Fibroblast of mammary gland (primary cell): ENCODE measurements at regions not wholly inside any gene's neighbourhood (a gene's known extent, or its start where the extent isn't known, plus 50 kb on each side); places are given as distances from the start of the nearest gene placed in this dataset.

Experiments used
- DNase-seq: peaks from one replicate; pipeline ENCODE4 v3.0.0-alpha.2; 2010; ENCODE audit warnings: low read depth
- H3K4me3 ChIP-seq: 2 replicates; pipeline ENCODE4 v1.5.1; 2011; ENCODE audit warnings: low read depth, mild to moderate bottlenecking, low read length, moderate library complexity; ENCODE audit not compliant: control insufficient read depth
- TF ChIP-seq, protein P1 (sequence below): conservative IDR thresholded peaks from 2 replicates; pipeline ENCODE4 v1.5.1; 2011; ENCODE audit warnings: low read depth, low read length, inconsistent platforms; ENCODE audit not compliant: control insufficient read depth, insufficient read depth

DNA sequence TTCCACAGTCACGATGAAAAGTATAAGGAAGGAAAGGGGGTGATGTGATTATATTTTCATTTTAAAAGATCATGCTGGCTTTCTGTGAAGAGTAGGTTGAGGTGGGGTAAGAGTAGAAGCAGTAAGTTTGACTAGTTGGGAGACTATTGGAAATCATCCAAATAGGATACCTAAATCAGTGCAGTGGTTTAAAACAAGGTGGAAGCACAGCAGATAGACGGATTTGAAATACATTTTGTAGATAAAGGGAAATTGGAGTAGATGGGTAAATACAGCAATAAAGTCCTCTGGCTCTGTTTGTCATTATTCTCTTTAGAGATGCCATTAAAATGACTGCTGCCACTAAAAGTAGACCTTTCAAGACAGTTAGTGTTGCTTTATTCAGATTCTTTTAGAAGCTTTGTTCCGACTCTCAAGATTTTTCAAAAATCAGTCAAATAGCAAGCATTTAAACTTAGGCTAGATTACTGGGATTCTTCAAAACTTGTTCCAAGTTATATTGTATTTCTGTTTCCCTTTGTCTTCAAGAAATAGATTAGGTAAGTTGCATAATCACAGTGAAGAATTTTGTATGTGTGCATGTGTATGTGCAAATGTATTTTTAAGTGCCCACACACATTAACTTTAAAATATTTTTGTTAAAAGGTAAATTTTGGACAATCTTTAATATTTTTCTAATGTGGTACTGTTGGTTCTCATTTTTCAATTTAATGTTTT is 61.7 kb upstream of the DTNA start:
- TF ChIP-seq, protein P1, sequence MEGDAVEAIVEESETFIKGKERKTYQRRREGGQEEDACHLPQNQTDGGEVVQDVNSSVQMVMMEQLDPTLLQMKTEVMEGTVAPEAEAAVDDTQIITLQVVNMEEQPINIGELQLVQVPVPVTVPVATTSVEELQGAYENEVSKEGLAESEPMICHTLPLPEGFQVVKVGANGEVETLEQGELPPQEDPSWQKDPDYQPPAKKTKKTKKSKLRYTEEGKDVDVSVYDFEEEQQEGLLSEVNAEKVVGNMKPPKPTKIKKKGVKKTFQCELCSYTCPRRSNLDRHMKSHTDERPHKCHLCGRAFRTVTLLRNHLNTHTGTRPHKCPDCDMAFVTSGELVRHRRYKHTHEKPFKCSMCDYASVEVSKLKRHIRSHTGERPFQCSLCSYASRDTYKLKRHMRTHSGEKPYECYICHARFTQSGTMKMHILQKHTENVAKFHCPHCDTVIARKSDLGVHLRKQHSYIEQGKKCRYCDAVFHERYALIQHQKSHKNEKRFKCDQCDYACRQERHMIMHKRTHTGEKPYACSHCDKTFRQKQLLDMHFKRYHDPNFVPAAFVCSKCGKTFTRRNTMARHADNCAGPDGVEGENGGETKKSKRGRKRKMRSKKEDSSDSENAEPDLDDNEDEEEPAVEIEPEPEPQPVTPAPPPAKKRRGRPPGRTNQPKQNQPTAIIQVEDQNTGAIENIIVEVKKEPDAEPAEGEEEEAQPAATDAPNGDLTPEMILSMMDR = no peak
- no peak for DNase-seq
- H3K4me3 ChIP-seq = no peak overlapping the region

DNA sequence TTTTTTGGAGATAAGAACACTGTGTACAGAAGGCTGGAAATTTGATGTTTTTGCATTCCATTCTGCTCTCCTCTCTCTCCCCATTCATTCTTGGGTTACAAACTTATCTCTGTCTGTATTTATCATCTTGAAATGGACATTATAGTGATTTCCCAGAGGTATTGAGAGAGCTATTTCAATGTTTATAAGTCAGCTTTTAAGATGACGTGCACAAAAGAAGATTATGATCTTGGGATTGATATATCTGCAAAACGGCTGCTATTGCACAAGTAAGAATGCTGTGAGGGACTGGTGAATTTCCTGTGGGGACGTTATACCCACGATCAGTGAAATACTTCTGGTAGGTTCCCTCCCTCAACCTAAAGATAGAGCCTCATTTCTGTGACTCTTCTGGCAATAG is 61.0 kb upstream of the DTNA start:
- peak; percentile 45 for DNase-seq
- TF ChIP-seq, protein P1 = no peak

DNA sequence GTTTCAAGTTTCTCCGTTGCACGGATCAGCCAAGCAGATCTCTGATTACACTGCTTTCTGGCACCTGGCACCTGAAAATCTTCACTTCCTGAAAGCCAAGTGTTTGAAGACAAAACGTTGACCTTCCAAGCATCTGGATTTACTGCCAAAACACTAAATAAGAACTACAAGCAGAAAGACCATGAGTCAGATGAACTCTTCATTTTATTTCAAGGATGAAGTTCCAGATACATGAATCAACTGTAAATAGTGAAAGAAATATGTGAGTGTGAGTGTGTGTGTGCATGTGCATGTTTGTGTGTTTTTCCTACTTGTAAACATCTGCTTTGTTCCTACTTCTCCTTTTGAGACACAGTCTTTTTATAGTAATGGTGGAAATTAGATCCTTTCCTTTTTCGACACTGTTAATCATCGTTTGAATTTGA is 60.0 kb upstream of the DTNA start:
- DNase-seq = peak; percentile 83
- no peak overlapping the region for H3K4me3 ChIP-seq
- TF ChIP-seq, protein P1 = no peak

More for the DNA sequence above, 61.0 kb upstream of the DTNA start:
- no peak overlapping the region for H3K4me3 ChIP-seq

DNA sequence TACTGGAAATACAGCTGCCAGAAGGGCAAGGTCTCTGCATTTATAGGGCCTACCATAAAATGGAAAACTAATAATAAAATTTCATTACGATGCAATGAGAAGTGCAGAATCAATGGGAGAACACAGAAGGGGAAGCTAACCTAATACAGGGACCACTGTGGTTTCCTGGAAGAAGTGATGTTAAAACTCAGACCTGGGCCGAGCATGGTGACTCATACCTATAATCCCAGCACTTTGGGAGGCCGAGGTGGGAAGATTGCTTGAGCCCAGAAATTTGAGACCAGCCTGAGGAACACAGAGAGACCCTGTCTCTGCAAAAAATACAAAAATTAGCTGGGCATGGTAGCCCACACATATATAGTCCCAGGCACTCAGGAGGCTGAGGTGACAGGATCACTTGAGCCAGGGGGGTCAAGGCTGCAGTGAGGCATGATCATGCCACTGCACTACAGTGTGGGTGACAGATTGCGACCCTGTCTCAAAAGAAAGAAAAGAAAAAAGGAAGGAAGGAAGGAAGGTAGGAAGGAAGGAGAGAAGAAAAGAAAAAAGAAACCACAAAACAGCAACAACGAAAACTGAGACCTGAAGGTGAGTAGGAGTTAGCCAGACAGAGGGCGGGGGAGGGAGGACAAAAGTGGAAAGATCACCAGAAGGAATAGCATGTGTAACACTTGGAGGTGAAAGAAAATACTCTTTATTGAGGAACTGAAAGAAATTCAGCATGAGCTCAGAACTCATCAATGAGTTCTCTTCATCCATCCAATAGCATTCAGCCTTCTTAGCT is 58.3 kb upstream of the DTNA start:
- DNase-seq = no peak
- H3K4me3 ChIP-seq = no peak overlapping the region
- TF ChIP-seq, protein P1 = no peak

DNA sequence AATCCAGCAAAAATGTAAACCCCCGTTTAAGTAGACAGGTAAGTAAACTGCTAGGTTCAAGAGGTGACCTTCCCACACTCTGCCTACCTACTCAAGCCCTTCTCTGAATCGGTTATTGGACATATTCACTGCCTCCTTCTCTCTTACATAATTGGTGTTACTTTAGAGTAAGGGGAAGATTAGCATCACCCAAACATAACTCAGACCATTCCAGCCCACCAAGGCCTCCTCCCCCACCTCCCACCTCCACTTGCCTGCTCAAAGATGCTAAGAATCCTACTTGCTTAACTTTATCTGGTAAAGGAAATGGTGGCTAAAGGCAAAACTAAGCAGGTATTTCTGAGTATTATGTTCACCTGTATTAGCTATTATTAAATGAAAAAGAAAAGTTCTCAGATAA is 55.0 kb upstream of the DTNA start:
- TF ChIP-seq, protein P1 = no peak
- H3K4me3 ChIP-seq = no peak overlapping the region
- DNase-seq = no peak

DNA sequence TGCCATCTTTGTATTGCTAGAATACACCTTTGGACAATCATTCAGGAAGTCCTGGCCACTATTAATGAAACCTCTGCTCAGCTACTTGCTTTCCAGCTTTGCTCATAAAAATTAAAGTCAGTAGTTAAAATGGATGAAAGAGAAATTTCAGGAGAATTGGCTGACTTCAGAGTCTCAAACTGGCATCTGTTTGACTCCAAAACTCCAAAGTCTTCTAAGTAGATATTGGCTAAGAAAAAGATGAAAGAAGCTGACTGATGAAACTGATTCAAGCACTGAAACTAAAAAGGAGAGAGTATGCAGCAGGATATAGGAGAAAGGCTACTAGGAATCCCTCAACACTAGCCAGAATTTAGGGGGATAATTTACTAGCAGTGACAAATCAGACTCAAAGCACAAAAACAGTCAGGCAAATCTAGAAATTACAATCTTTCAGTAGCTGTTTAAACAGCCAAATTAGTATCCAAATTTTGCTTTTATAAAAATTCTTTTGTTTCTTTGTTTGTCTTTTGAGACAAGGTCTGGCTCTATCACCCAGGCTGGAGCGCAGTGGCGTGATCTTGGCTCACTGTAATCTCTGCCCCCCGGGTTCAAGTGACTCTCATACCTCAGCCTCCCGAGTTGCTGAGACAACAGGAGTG is 52.1 kb upstream of the DTNA start:
- TF ChIP-seq, protein P1 = no peak
- H3K4me3 ChIP-seq = no peak overlapping the region

More for the DNA sequence above, 52.1 kb upstream of the DTNA start:
- no peak for DNase-seq
